H1 (cell line): ENCODE measurements at regions not wholly inside any gene's neighbourhood (a gene's known extent, or its start where the extent isn't known, plus 50 kb on each side); places are given as distances from the start of the nearest gene placed in this dataset.

Experiments
- CTCF ChIA-PET: fragments of 300-600 bp; sonication (Branson Sonifier 250); formaldehyde crosslinking; loops from one replicate; lab custom pipeline; 2021; ENCODE audit not compliant: partially characterized antibody; lab: Charles Lee
- POLR2A ChIA-PET: fragments of 300-600 bp; sonication (Branson Sonifier 250); formaldehyde crosslinking; loops from one replicate; lab custom pipeline; 2021; ENCODE audit warnings: inconsistent platforms; ENCODE audit not compliant: partially characterized antibody; lab: Charles Lee
- DNase-seq, 2 experiments: peaks; one replicate each; pipeline versions ENCODE4 v3.0.0 to v3.0.0-alpha.2; 2010 to 2022; ENCODE audit warnings: low spot score in 2 of 2, low read depth in 1 of 2, mixed read lengths in 1 of 2
- FAIRE-seq: peaks from 2 replicates; lab custom pipeline; 2011; peaks lifted over from hg19 to GRCh38; lab: Jason Lieb, UNC
- H2AFZ ChIP-seq: 2 replicates; pipeline ENCODE4 v1.8.1; 2012; ENCODE audit warnings: low read length, inconsistent platforms
- H2AK5ac ChIP-seq: 2 replicates; pipeline ENCODE4 v1.6.1; 2013; ENCODE audit warnings: low read depth, low read length
- H2BK120ac ChIP-seq: replicated peaks from 2 replicates; pipeline ENCODE3; 2013; ENCODE audit warnings: low read depth, low read length, inconsistent platforms
- H2BK12ac ChIP-seq: 2 replicates; pipeline ENCODE4 v1.6.1; 2013; ENCODE audit warnings: low read depth, low read length
- H2BK15ac ChIP-seq: 2 replicates; pipeline ENCODE4 v1.6.1; 2013; ENCODE audit warnings: low read length
- H2BK20ac ChIP-seq: 2 replicates; pipeline ENCODE4 v1.6.1; 2013; ENCODE audit warnings: low read length
- H2BK5ac ChIP-seq: 2 replicates; pipeline ENCODE4 v1.6.1; 2013; ENCODE audit warnings: low read depth, low read length
- H3K14ac ChIP-seq: 2 replicates; pipeline ENCODE4 v1.6.1; 2013; ENCODE audit warnings: inconsistent platforms; ENCODE audit not compliant: insufficient read length
- H3K18ac ChIP-seq: 2 replicates; pipeline ENCODE4 v1.6.1; 2013; ENCODE audit warnings: low read length; ENCODE audit errors: extremely low read depth
- H3K23ac ChIP-seq: 2 replicates; pipeline ENCODE4 v1.6.1; 2013; ENCODE audit warnings: inconsistent platforms; ENCODE audit not compliant: insufficient read length
- H3K23me2 ChIP-seq: 2 replicates; pipeline ENCODE4 v1.6.1; 2013; ENCODE audit warnings: low read depth, low read length
- H3K27ac ChIP-seq: 2 replicates; pipeline ENCODE4 v1.6.1; 2011; ENCODE audit warnings: low read depth, low read length, inconsistent platforms
- H3K27me3 ChIP-seq, 4 experiments: replicated peaks in 1 of 4; 1 replicate in 1 of 4; 2 replicates in 3 of 4; pipeline versions ENCODE4 v1.6.1 to v1.8.1; 2011 to 2013; ENCODE audit warnings: low read length in 3 of 4, mild to moderate bottlenecking in 3 of 4, inconsistent platforms in 2 of 4, mixed read lengths in 2 of 4, moderate library complexity in 1 of 4; ENCODE audit not compliant: control insufficient read depth in 3 of 4, insufficient read depth in 3 of 4; ENCODE audit errors: extremely low read depth in 1 of 4
- H3K36me3 ChIP-seq, 4 experiments: 2 replicates each; pipeline versions ENCODE4 v1.6.1 to v1.8.1; 2011 to 2013; ENCODE audit warnings: mild to moderate bottlenecking in 4 of 4, low read length in 3 of 4, moderate library complexity in 2 of 4, control low read depth in 1 of 4, inconsistent platforms in 1 of 4; ENCODE audit not compliant: insufficient read depth in 4 of 4, control insufficient read depth in 2 of 4
- H3K4ac ChIP-seq: replicated peaks from 2 replicates; pipeline ENCODE3; 2013; ENCODE audit warnings: low read length, low read depth, mixed read lengths, inconsistent platforms; ENCODE audit not compliant: insufficient read length
- H3K4me1 ChIP-seq, 4 experiments: replicated peaks in 1 of 4; 1 replicate in 1 of 4; 2 replicates in 3 of 4; pipeline versions ENCODE4 v1.6.1 to v1.8.1; 2011 to 2013; ENCODE audit warnings: low read length in 3 of 4, inconsistent platforms in 2 of 4, mixed read lengths in 1 of 4; ENCODE audit not compliant: insufficient read depth in 4 of 4, control insufficient read depth in 3 of 4
- H3K4me2 ChIP-seq, 2 experiments: 2 replicates each; pipeline versions ENCODE4 v1.6.1 to v1.8.1; 2011 to 2013; ENCODE audit warnings: low read depth in 2 of 2, low read length in 2 of 2, control low read depth in 1 of 2, inconsistent platforms in 1 of 2, mild to moderate bottlenecking in 1 of 2; ENCODE audit not compliant: insufficient read depth in 1 of 2
- H3K4me3 ChIP-seq, 4 experiments: fragments of 200-600, 300-600 bp in 1 of 4; sonication (generic), shearing (Covaris generic), sonication (Bioruptor Twin) in 1 of 4; 2 replicates each; pipeline versions ENCODE4 v1.5.1 to v1.8.1; 2011 to 2016; ENCODE audit warnings: low read length in 4 of 4, low read depth in 3 of 4, control low read depth in 2 of 4, inconsistent platforms in 2 of 4, mild to moderate bottlenecking in 2 of 4, mixed read lengths in 1 of 4, moderate library complexity in 1 of 4; ENCODE audit not compliant: insufficient read depth in 2 of 4; ENCODE audit errors: extremely low read depth in 1 of 4
- H3K56ac ChIP-seq: replicated peaks from 2 replicates; pipeline ENCODE3; 2013; ENCODE audit warnings: low read depth, mild to moderate bottlenecking, mixed read lengths, low read length, inconsistent platforms; ENCODE audit not compliant: insufficient read length
- H3K79me1 ChIP-seq: 2 replicates; pipeline ENCODE4 v1.6.1; 2013; ENCODE audit warnings: low read depth, low read length, control low read depth
- H3K79me2 ChIP-seq, 2 experiments: 2 replicates each; pipeline versions ENCODE4 v1.6.1 to v1.8.1; 2012 to 2013; ENCODE audit warnings: low read length in 2 of 2, mild to moderate bottlenecking in 2 of 2, inconsistent platforms in 1 of 2; ENCODE audit not compliant: insufficient read depth in 2 of 2, control insufficient read depth in 1 of 2
- H3K9ac ChIP-seq, 4 experiments: replicated peaks in 1 of 4; 1 replicate in 1 of 4; 2 replicates in 3 of 4; pipeline versions ENCODE4 v1.6.1 to v1.8.1; 2011 to 2013; ENCODE audit warnings: low read depth in 3 of 4, low read length in 3 of 4, control low read depth in 2 of 4, mild to moderate bottlenecking in 2 of 4, moderate library complexity in 2 of 4, inconsistent platforms in 1 of 4; ENCODE audit errors: extremely low read depth in 1 of 4
- H3K9me3 ChIP-seq, 2 experiments: 2 replicates each; pipeline versions ENCODE4 v1.6.1 to v1.8.1; 2012 to 2013; ENCODE audit warnings: mild to moderate bottlenecking in 2 of 2, moderate library complexity in 2 of 2, control low read depth in 1 of 2, inconsistent platforms in 1 of 2, low read depth in 1 of 2, low read length in 1 of 2, mixed read lengths in 1 of 2; ENCODE audit not compliant: insufficient read depth in 2 of 2
- H4K20me1 ChIP-seq, 2 experiments: replicated peaks in 1 of 2; 2 replicates each; pipeline versions ENCODE3 to v1.8.1; 2011 to 2013; ENCODE audit warnings: inconsistent platforms in 2 of 2, low read length in 2 of 2, mild to moderate bottlenecking in 1 of 2; ENCODE audit not compliant: insufficient read depth in 2 of 2, control insufficient read depth in 1 of 2
- H4K5ac ChIP-seq: 2 replicates; pipeline ENCODE4 v1.6.1; 2013; ENCODE audit warnings: low read length, low read depth, mixed read lengths, inconsistent platforms; ENCODE audit not compliant: insufficient read length
- H4K8ac ChIP-seq: 2 replicates; pipeline ENCODE4 v1.8.0; 2013; ENCODE audit warnings: mild to moderate bottlenecking, moderate library complexity, low read length, inconsistent platforms; ENCODE audit not compliant: insufficient read depth; ENCODE audit errors: extremely low read depth
- H4K91ac ChIP-seq: replicated peaks from 2 replicates; pipeline ENCODE3; 2013; ENCODE audit warnings: low read length, mixed read lengths, inconsistent platforms; ENCODE audit not compliant: insufficient read length
- EZH2 ChIP-seq: fragments of 200-600 bp; sonication (generic); IDR thresholded peaks from 2 replicates; pipeline ENCODE4 v1.7.1; 2012; ENCODE audit warnings: low read depth, mild to moderate bottlenecking, moderate library complexity, low read length, inconsistent platforms; ENCODE audit not compliant: severe bottlenecking
- JUN ChIP-seq: IDR thresholded peaks from 2 replicates; pipeline ENCODE4 v1.6.1; 2011; ENCODE audit warnings: low read depth, mild to moderate bottlenecking, improper control_type of control experiment, low read length
- MAFK ChIP-seq: IDR thresholded peaks from 2 replicates; pipeline ENCODE4 v1.6.1; 2012; ENCODE audit warnings: low read depth, mild to moderate bottlenecking, improper control_type of control experiment, low read length
- POLR2A ChIP-seq, 2 experiments: IDR thresholded peaks; 1 replicate in 1 of 2; 2 replicates in 1 of 2; pipeline ENCODE4 v1.6.1; 2011; ENCODE audit warnings: low read depth in 2 of 2, low read length in 2 of 2, mild to moderate bottlenecking in 2 of 2; ENCODE audit errors: control extremely low read depth in 1 of 2
- RAD21 ChIP-seq, 2 experiments: IDR thresholded peaks in 1 of 2; conservative IDR thresholded peaks in 1 of 2; 2 replicates each; pipeline ENCODE4 v1.6.1; 2011; ENCODE audit warnings: low read depth in 2 of 2, low read length in 2 of 2, improper control_type of control experiment in 1 of 2, inconsistent platforms in 1 of 2, mild to moderate bottlenecking in 1 of 2, moderate library complexity in 1 of 2
- SAP30 ChIP-seq: fragments of 300-600 bp; sonication (generic); IDR thresholded peaks from 2 replicates; pipeline ENCODE4 v1.7.1; 2012; ENCODE audit warnings: low read length, moderate library complexity, mild to moderate bottlenecking, inconsistent platforms; ENCODE audit not compliant: insufficient read depth, insufficient replicate concordance
- SRF ChIP-seq: IDR thresholded peaks from 2 replicates; pipeline ENCODE4 v1.6.1; 2011; ENCODE audit warnings: mild to moderate bottlenecking, low read depth, low read length, moderate library complexity
- TAF7 ChIP-seq: optimal IDR thresholded peaks from 2 replicates; pipeline ENCODE3; 2011; ENCODE audit warnings: low read depth, mild to moderate bottlenecking, inconsistent platforms, low read length, moderate library complexity, borderline replicate concordance
- WGBS, 2 experiments: shearing (Covaris generic) in 1 of 2; methylation state at CpG; one replicate each; pipeline versions ENCODE4 v1.1.6 to v1.1.7; 2013 to 2015; ENCODE audit warnings: low lambda C conversion rate in 2 of 2, mixed read lengths in 2 of 2, inconsistent platforms in 1 of 2, low coverage in 1 of 2, missing lambda C conversion rate in 1 of 2; ENCODE audit not compliant: insufficient replicate concordance in 2 of 2, insufficient coverage in 1 of 2, insufficient read length in 1 of 2; ENCODE audit errors: extremely low coverage in 1 of 2, missing lambda C conversion rate in 1 of 2; 5-methylcytosine and 5-hydroxymethylcytosine counted together

DNA sequence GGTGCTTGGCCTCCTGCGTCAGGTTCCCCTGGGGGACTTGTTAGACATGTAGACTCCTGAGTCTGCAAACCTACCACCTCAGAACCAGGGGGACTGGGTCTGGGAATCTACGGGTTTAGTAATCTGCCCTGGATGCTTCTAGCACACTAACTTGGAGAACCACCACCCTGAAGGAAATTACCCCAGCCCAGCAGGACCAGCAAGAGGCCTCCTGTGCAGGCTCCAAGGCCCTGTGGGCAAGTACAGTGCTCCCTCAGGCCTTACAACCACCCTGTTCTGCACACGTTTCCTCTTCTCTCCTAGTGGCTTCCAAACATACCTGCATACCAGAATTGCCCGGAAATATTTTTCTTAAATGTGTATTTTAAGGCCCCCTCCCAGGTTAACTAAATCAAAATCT lies 423.0 kb downstream of the FUT8 start:
- no peak overlapping the region for H2AK5ac ChIP-seq
- H3K18ac ChIP-seq, result 0 out of 2 replicates have a peak overlapping the region, but pooled peaks have one; percentile 1
- H3K23me2 ChIP-seq, result no peaks in the 10 kb centered on the region
- H3K23ac ChIP-seq, result no peak overlapping the region
- H4K8ac ChIP-seq, result no peak overlapping the region
- no peak overlapping the region for H3K9ac ChIP-seq
- H4K20me1 ChIP-seq, result no peaks in the 10 kb centered on the region
- H3K27ac ChIP-seq, result no peak overlapping the region
- H3K36me3 ChIP-seq, result no peaks in the 10 kb centered on the region
- CTCF ChIA-PET, result interaction anchor here (0.7 to 3.4 kb wide), 4 partner anchors 10 to 673 kb away, joined by 3 to 34 read pairs (median 3); no protein-coding TSS in a partner anchor
- no peaks in the 10 kb centered on the region for H3K79me2 ChIP-seq
- POLR2A ChIA-PET, result no interaction called here
- no peak overlapping the region for H3K56ac ChIP-seq
- H2BK20ac ChIP-seq, result no peak overlapping the region
- no peak for DNase-seq
- peaks cover 4 to 17% (median 6%) of the 10 kb centered on the region in 4 experiments; a peak in 6 of 7 replicates for H3K4me1 ChIP-seq
- no peak overlapping the region for H4K5ac ChIP-seq
- no peaks in the 10 kb centered on the region for H3K79me1 ChIP-seq
- TF ChIP-seq RAD21 (IDR thresholded peaks at IDR 0.05 in 1 of 2, conservative IDR thresholded peaks at IDR 0.05 in 1 of 2; ENCODE audit: low read depth in 2 of 2, low read length in 2 of 2) (no peak), MAFK (no peak), TAF7 (no peak), SAP30 (no peak), SRF (no peak), JUN (no peak), POLR2A (IDR thresholded peaks at IDR 0.05; ENCODE audit: control extremely low read depth in 1 of 2, low read depth in 2 of 2, low read length in 2 of 2) (no peak), EZH2 (no peak)
- TF ChIP-seq, all 59 proteins: peak for 0
- Histone ChIP-seq H3K4me2 (no peak overlapping the region), H3K27me3 (no peaks in the 10 kb centered on the region), H2BK5ac (no peak overlapping the region), H3K14ac (no peak overlapping the region), H2BK15ac (no peak overlapping the region; the same call in 1 of the 2 replicates), H2BK12ac (peak overlapping the region; percentile 30; the same call in 1 of the 2 replicates), H2AFZ (no peak overlapping the region), H3K4ac (no peak overlapping the region), H3K4me3 (no peak overlapping the region), H2BK120ac (no peak overlapping the region), H4K91ac (peak overlapping the region; percentile 25), H3K9me3 (no peaks in the 10 kb centered on the region)
- 94% methylated on average over 4 of the region's 4 CpGs; no CpG with 5 or more reads in 1 of the 2 experiments for WGBS, 2 experiments
- FAIRE-seq, result no peak
